A673 (cell line): ENCODE measurements at regions not wholly inside any gene's neighbourhood (a gene's known extent, or its start where the extent isn't known, plus 50 kb on each side); places are given as distances from the start of the nearest gene placed in this dataset.

ENCODE experiments used
- CTCF ChIP-seq: fragments of 300-800, 200-600 bp; sonication (generic); conservative IDR thresholded peaks from 2 replicates; pipeline ENCODE4 v1.5.1; 2017; ENCODE audit warnings: low read depth, mild to moderate bottlenecking, antibody characterized with exemption, low read length, moderate library complexity, mixed read lengths
- EZH2 ChIP-seq: fragments of 200-600 bp; sonication (generic); IDR thresholded peaks from 2 replicates; pipeline ENCODE4 v1.6.1; 2017; ENCODE audit warnings: borderline replicate concordance, low read depth, mild to moderate bottlenecking, mixed read lengths, antibody characterized with exemption, low read length; ENCODE audit not compliant: poor library complexity, severe bottlenecking

DNA sequence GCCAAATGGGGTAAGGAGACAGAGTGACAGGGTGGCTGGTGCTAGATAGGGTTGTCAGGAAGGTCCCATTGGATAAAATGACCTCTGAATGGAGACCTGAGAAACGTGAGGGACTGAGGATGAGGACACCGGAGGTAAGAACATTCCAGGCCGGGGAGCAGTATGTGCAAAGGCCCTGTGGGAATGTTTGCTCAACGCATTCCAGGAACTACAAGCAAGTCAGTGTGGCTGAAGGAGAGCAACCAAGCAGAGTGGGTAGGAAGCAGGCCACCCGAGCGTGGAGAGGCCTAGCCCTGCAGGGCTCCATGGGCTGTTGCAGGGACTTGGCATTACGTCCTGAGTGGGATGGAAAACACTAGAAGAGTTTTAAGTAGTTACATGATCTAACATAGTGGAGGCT, 185.6 kb downstream of the ZBTB18 start:
- TF ChIP-seq CTCF (no peak), EZH2 (no peak)
